IPS DF 4.7 (cell line): ENCODE measurements at regions not wholly inside any gene's neighbourhood (a gene's known extent, or its start where the extent isn't known, plus 50 kb on each side); places are given as distances from the start of the nearest gene placed in this dataset.

Experiments
- DNase-seq: peaks from one replicate; pipeline ENCODE4 v3.0.0-alpha.2; 2013; ENCODE audit warnings: low spot score; ENCODE audit errors: extremely low read depth

- no peak for DNase-seq
Measured at GRCh38 chr1:25061261-25061995, 131.4 kb upstream of the RUNX3 start.

- DNase-seq, result no peak
Measured at GRCh38 chr1:25057188-25057587, 127.1 kb upstream of the RUNX3 start.

GRCh38 chr1:25056536-25056935 is 126.5 kb upstream of the RUNX3 start:
- DNase-seq, result no peak

GRCh38 chr1:25055961-25056360 is 125.9 kb upstream of the RUNX3 start:
- DNase-seq, result no peak

GRCh38 chr1:25055324-25055780 is 125.3 kb upstream of the RUNX3 start:
- DNase-seq, result no peak

GRCh38 chr1:25054526-25055323 is 124.6 kb upstream of the RUNX3 start:
- DNase-seq, result no peak

- no peak for DNase-seq
Measured at GRCh38 chr1:25053576-25054250, 123.6 kb upstream of the RUNX3 start.

- no peak for DNase-seq
Measured at GRCh38 chr1:25051906-25052305, 121.8 kb upstream of the RUNX3 start.

GRCh38 chr1:25051504-25051903 is 121.4 kb upstream of the RUNX3 start:
- no peak for DNase-seq

- DNase-seq, result no peak
Measured at GRCh38 chr1:25050165-25050564, 120.1 kb upstream of the RUNX3 start.

- no peak for DNase-seq
Measured at GRCh38 chr1:25049190-25049589, 119.1 kb upstream of the RUNX3 start.

- DNase-seq, result no peak
Measured at GRCh38 chr1:25048728-25049127, 118.7 kb upstream of the RUNX3 start.

GRCh38 chr1:25047506-25048240 is 117.6 kb upstream of the RUNX3 start:
- DNase-seq, result no peak

GRCh38 chr1:25046194-25046532 is 116.1 kb upstream of the RUNX3 start:
- no peak for DNase-seq

- no peak for DNase-seq
Measured at GRCh38 chr1:25045480-25046193, 115.6 kb upstream of the RUNX3 start.

GRCh38 chr1:25043228-25043580 is 113.1 kb upstream of the RUNX3 start:
- DNase-seq, result no peak

GRCh38 chr1:25042331-25043227 is 112.5 kb upstream of the RUNX3 start:
- DNase-seq, result no peak

GRCh38 chr1:25041916-25042315 is 111.8 kb upstream of the RUNX3 start:
- DNase-seq, result no peak

- DNase-seq, result no peak
Measured at GRCh38 chr1:25040122-25040685, 110.1 kb upstream of the RUNX3 start.

GRCh38 chr1:25039229-25039628 is 109.2 kb upstream of the RUNX3 start:
- no peak for DNase-seq
